Activated CD4-positive, CD25-positive, alpha-beta regulatory T cell treated with anti-CD3 and anti-CD28 coated beads, Interleukin-2, amount 50 U/mL, for 24 hours (primary cell): ENCODE measurements at regions not wholly inside any gene's neighbourhood (a gene's known extent, or its start where the extent isn't known, plus 50 kb on each side); places are given as distances from the start of the nearest gene placed in this dataset.
"Not testable (repeated sequence)": the region's sequence is repeated elsewhere in the genome, so short reads cannot be mapped to it uniquely, and the experiment has no call there.

Experiments
- ATAC-seq, 2 donors: fragments of 150-1000 bp; cut with Tn5 transposase; one replicate each; pipeline ENCODE4 v1.10.0; 2021; ENCODE audit warnings: mild to moderate bottlenecking in 1 of 2, moderate library complexity in 1 of 2

- ATAC-seq, result no peak
These were observed 234.3 kb downstream of the SQOR start for GRCh38 chr15:45869034-45869668.

- ATAC-seq, result no peak
These were observed 236.5 kb downstream of the SQOR start for GRCh38 chr15:45871121-45871855.

- ATAC-seq, result no peak
These were observed 239.0 kb downstream of the SQOR start for GRCh38 chr15:45873781-45874180.

GRCh38 chr15:45874566-45874965 is 239.7 kb downstream of the SQOR start:
- not testable (repeated sequence) for ATAC-seq

- ATAC-seq, result no peak
These were observed 249.5 kb downstream of the SQOR start for GRCh38 chr15:45884289-45884688.

GRCh38 chr15:45884755-45885445 is 250.1 kb downstream of the SQOR start:
- ATAC-seq, result no peak

- no peak for ATAC-seq
These were observed 251.0 kb downstream of the SQOR start for GRCh38 chr15:45885801-45886200.

GRCh38 chr15:45891766-45892165 is 256.9 kb downstream of the SQOR start:
- ATAC-seq, result no peak

- no peak for ATAC-seq
These were observed 257.4 kb downstream of the SQOR start for GRCh38 chr15:45892182-45892581.

- ATAC-seq, result no peak
These were observed 268.5 kb downstream of the SQOR start for GRCh38 chr15:45903283-45903682.

- ATAC-seq, result no peak
These were observed 269.2 kb downstream of the SQOR start for GRCh38 chr15:45904019-45904418.

GRCh38 chr15:45906230-45906629 is 271.4 kb downstream of the SQOR start:
- ATAC-seq, result no peak

GRCh38 chr15:45910671-45911070 is 275.8 kb downstream of the SQOR start:
- ATAC-seq, result no peak

- no peak for ATAC-seq
These were observed 278.6 kb downstream of the SQOR start for GRCh38 chr15:45913451-45913850.

GRCh38 chr15:45914425-45914824 is 279.6 kb downstream of the SQOR start:
- no peak for ATAC-seq

- ATAC-seq, result no peak
These were observed 284.0 kb downstream of the SQOR start for GRCh38 chr15:45918839-45919238.

GRCh38 chr15:45919806-45920205 is 285.0 kb downstream of the SQOR start:
- no peak for ATAC-seq

- no peak for ATAC-seq
These were observed 286.5 kb downstream of the SQOR start for GRCh38 chr15:45921376-45921775.

GRCh38 chr15:45921978-45922377 is 287.1 kb downstream of the SQOR start:
- ATAC-seq, result no peak

GRCh38 chr15:45941367-45941766 is 306.5 kb downstream of the SQOR start:
- no peak for ATAC-seq

- ATAC-seq, result no peak
These were observed 308.4 kb downstream of the SQOR start for GRCh38 chr15:45943240-45943639.

- no peak for ATAC-seq
These were observed 311.3 kb downstream of the SQOR start for GRCh38 chr15:45946111-45946510.

- ATAC-seq, result no peak
These were observed 313.4 kb downstream of the SQOR start for GRCh38 chr15:45948181-45948621.

- no peak for ATAC-seq
These were observed 324.1 kb downstream of the SQOR start for GRCh38 chr15:45958924-45959323.
